ENCODE measurements at regions not wholly inside any gene's neighbourhood (a gene's known extent, or its start where the extent isn't known, plus 50 kb on each side); places are given as distances from the start of the nearest gene placed in this dataset.

DNA sequence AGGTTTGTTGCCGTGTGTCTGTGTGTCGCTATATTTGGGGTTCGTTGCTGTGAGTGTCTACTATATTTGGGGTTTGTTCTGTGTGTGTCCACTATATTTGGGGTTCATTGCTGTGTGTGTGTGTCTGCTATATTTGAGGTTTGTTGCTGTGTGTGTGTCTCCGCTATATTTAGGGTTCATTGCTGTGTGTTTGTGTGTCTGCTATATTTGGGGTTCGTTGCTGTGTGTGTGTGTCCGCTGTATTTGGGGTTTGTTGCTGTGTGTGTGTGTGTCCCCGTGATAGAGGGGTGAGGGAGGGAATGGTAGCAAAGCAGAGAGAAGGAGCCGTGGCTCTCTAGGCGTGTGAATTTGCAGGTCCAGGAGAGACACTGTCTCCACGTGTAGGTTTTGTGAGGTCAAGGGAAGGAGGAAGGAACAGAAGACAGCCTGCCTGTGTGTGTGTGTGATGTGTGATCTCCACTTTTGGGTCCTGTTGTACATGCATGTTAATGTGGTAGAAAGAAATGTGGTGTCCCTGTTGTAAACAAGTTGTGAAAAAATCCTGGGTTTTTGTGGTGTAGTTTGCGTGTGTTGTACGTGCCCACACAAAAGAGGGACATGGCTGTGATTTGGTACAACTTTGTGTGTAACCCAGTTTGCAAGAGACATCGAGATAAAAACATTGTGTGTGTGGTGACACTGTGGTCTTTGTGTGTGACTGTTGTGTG is 56.3 kb upstream of the ECE1 start:
- DNase-seq (ENCODE audit: low spot score) = no peak

DNA sequence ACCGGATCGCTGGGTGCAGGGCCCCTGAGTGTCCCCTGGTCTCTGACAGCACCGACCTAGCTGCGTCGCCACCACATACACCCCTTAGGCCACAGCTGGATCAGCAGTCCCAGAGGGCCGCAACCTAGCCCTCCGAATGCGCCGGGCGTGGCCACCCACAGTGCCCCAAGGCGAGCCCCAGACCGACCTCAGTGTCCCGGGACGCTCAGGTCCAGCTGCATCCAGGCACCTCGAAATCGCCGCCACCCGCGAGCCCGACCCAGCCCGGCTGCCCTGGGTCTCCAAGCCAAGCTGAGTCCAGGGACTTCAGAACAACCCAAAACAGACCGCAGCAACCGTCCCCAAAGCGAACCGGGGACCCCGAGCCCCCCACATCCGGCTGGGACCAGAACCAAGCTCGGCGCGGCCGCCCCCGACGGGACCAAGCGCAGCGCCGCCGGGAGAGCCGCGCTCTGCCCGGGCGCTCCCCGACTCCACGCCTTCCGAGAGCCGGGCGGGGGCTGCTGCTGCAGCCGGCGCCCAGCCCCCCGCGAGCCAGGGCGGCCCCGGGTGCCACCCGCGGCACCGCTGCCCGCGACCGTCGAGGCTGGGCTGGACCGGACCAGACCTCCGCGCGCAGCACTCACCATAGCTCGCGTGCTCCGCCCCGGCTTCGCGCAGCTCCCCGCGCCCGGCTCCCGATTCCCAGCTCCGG is 54.6 kb upstream of the ECE1 start:
- no peak for DNase-seq (ENCODE audit: low spot score)

DNA sequence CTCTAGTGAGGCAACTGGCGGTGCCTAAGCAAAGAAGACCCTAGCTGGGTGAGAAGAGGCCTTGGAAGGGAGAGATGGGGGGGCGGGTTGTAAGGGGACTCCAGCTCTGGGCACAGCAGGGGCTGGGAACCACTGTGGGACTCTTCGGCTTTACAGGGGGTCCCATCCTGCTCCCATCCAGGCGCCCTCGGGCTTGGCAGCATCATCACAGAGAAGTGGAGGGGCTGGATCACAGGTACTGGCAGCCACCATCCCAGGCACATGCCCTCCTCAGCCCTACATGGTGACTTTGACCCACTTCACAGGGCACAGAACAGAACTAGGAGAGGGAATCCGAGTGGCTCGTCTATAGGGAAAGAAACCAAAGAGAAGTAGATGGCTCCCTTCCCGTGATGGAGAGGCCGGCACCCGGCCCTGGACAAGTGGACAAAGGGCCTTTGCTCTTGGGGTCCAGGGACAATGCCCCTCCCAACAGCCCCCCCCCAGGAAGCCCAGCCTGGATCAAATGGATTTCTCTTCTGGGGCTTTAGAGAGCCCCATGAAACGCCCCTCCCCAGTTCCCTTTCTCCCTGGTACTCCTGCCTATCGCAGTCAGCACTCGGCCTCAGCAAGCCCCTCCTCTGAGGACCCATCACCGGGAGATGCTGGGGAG is 54.0 kb upstream of the ECE1 start:
- DNase-seq (ENCODE audit: low spot score) = no peak

- DNase-seq (ENCODE audit: low spot score) = no peak
These were observed 52.9 kb upstream of the ECE1 start for GRCh38 chr1:21342961-21343838.

DNA sequence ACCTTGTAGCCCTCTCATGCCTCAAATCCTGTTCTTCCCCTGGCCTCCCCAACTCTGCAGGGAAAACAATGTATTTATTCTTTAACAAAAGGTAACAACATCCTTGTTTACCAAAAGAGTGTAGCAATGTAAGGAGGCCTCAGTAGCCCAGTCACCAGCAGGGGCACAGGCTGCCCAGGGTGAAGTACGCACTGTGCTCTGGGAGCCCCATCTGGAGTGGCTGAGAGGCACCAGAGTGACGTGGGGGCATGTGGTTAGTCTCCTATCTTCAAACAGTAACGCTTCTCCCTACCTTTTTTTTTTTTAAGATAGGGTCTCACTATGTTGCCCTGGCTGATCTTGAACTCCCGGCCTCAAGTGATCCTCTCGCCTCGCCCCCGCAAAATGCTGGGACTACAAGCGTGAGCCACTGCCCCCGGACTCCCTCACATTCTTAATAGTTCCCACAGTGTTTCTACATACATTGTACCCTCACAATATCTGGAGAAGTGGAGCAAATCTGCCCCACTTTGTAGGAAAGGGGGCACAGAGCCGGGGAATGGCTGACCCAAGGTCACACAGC is 51.3 kb upstream of the ECE1 start:
- no peak for DNase-seq (ENCODE audit: low spot score)

DNA sequence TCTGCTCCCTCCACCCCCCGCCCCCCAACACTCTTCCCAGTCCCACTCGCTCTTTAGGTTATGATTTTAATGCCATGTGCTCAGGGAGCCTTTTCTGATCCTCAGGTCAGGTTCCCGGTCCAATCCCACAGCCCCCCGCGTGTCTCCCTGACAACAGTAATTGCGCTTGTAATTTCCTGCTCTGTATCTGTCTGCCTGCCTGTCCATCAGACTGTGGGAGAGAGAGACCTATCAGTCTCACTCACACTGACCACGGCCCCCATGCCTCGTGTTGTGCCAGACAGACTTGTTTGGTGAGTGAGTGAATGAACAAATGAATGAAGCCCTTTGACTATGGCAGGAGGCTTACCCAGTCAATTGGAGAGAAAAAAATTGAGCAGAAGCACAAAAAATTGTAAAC is 50.8 kb upstream of the ECE1 start:
- DNase-seq (ENCODE audit: low spot score) = no peak

DNA sequence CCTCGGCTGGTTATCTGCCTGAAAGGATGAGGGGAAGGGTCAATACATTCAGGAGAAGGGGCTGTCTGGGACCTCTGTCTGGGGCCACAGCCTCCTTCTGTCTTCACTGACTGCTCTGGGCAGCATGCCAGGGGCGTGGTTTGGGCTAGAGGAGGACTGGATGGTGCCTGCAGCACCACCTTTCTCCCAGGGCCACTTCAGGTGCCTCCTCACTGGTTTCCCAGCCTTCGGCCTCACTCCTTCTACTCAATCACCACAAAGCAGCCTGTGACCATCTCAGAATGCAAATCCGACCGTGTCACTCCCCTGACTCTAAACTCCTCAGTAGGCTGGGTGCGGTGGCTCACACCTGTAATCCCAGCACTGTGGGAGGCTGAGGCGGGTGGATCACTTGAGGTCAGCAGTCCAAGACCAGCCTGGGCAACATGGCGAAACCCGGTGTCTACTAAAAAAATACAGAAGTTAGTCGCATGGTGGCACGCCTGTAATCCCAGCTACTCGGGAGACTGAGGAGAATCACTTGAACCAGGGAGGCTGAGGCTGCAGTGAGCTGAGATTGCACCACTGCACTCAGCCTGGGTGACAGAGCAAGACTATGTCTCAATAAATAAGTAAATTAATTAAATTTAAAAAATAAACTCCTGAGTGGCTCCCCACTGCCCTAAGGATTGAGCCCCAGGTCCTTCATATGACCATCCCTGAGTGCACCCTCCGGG is 50.1 kb upstream of the ECE1 start:
- DNase-seq (ENCODE audit: low spot score) = no peak
